Esophagus muscularis mucosa (tissue), 3 donors: ENCODE measurements at regions not wholly inside any gene's neighbourhood (a gene's known extent, or its start where the extent isn't known, plus 50 kb on each side); places are given as distances from the start of the nearest gene placed in this dataset.

Source experiments
- CTCF ChIP-seq, 3 experiments: fragments of 200-600 bp in 2 of 3; fragments of 450-650 bp in 1 of 3; sonication (generic) in 2 of 3; IDR thresholded peaks; one replicate each; pipeline ENCODE4 v1.5.1; 2017 to 2019; ENCODE audit warnings: antibody characterized with exemption in 3 of 3, mild to moderate bottlenecking in 2 of 3, moderate library complexity in 1 of 3
- POLR2AphosphoS5 ChIP-seq, 2 donors: sonication (generic); formaldehyde crosslinking; IDR thresholded peaks; one replicate each; pipeline ENCODE4 v1.6.1; 2017; ENCODE audit warnings: antibody characterized with exemption in 2 of 2

- no peak for TF ChIP-seq CTCF (IDR thresholded peaks at IDR 0.05)
- TF ChIP-seq POLR2AphosphoS5 (IDR thresholded peaks at IDR 0.05), result no peak
These were observed 182.7 kb upstream of the PRPS1L1 start for GRCh38 chr7:18210377-18210776.
